GM12891 (cell line): ENCODE measurements at regions not wholly inside any gene's neighbourhood (a gene's known extent, or its start where the extent isn't known, plus 50 kb on each side); places are given as distances from the start of the nearest gene placed in this dataset.

Experiments
- PAX5 ChIP-seq: IDR thresholded peaks from 2 replicates; pipeline ENCODE4 v1.6.1; 2011; ENCODE audit warnings: low read length, moderate library complexity, mild to moderate bottlenecking; ENCODE audit not compliant: insufficient read depth, severe bottlenecking
- POLR2A ChIP-seq: IDR thresholded peaks from 2 replicates; pipeline ENCODE4 v1.6.1; 2011; ENCODE audit warnings: low read depth, low read length, control low read depth
- POLR2AphosphoS5 ChIP-seq: IDR thresholded peaks from 2 replicates; pipeline ENCODE4 v1.6.1; 2011; ENCODE audit warnings: low read depth, low read length, control low read depth
- SPI1 ChIP-seq: IDR thresholded peaks from 2 replicates; pipeline ENCODE4 v1.6.1; 2011; ENCODE audit warnings: low read depth, low read length, control low read depth
- TAF1 ChIP-seq: IDR thresholded peaks from 2 replicates; pipeline ENCODE4 v1.6.1; 2011; ENCODE audit warnings: low read depth, low read length, control low read depth

GRCh38 chr5:3356016-3356415 is 239.6 kb upstream of the IRX1 start:
- TF ChIP-seq PAX5 (no peak), POLR2A (no peak), TAF1 (no peak), POLR2AphosphoS5 (no peak), SPI1 (no peak)
